HG02938 (cell line): ENCODE measurements at regions not wholly inside any gene's neighbourhood (a gene's known extent, or its start where the extent isn't known, plus 50 kb on each side); places are given as distances from the start of the nearest gene placed in this dataset.
"Not testable (repeated sequence)": the region's sequence is repeated elsewhere in the genome, so short reads cannot be mapped to it uniquely, and the experiment has no call there.

Source experiments
- ATAC-seq: cut with Tn5 transposase; IDR thresholded peaks from one replicate; pipeline ENCODE4 v1.9.1; 2021; ENCODE audit warnings: mild to moderate bottlenecking, moderate library complexity; ENCODE audit not compliant: unreplicated experiment

GRCh38 chrX:128805236-128805635 is 718.1 kb downstream of the SMARCA1 start:
- ATAC-seq, result no peak

GRCh38 chrX:128804828-128805227 is 718.5 kb downstream of the SMARCA1 start:
- no peak for ATAC-seq

GRCh38 chrX:128800138-128800537 is 723.2 kb downstream of the SMARCA1 start:
- ATAC-seq, result no peak

GRCh38 chrX:128783139-128783538 is 730.9 kb upstream of the ACTRT1 start:
- not testable (repeated sequence) for ATAC-seq

- no peak for ATAC-seq
Measured at GRCh38 chrX:128781506-128781905, 729.3 kb upstream of the ACTRT1 start.

GRCh38 chrX:128780934-128781333 is 728.7 kb upstream of the ACTRT1 start:
- no peak for ATAC-seq

GRCh38 chrX:128769495-128769894 is 717.3 kb upstream of the ACTRT1 start:
- ATAC-seq, result no peak

GRCh38 chrX:128759745-128760144 is 707.5 kb upstream of the ACTRT1 start:
- ATAC-seq, result no peak

GRCh38 chrX:128759177-128759576 is 707.0 kb upstream of the ACTRT1 start:
- ATAC-seq, result no peak

- ATAC-seq, result no peak
Measured at GRCh38 chrX:128754130-128754529, 701.9 kb upstream of the ACTRT1 start.

- ATAC-seq, result no peak
Measured at GRCh38 chrX:128739539-128739938, 687.3 kb upstream of the ACTRT1 start.

- ATAC-seq, result no peak
Measured at GRCh38 chrX:128728943-128729342, 676.7 kb upstream of the ACTRT1 start.

- ATAC-seq, result no peak
Measured at GRCh38 chrX:128717635-128718578, 665.7 kb upstream of the ACTRT1 start.

GRCh38 chrX:128714425-128714824 is 662.2 kb upstream of the ACTRT1 start:
- no peak for ATAC-seq

- ATAC-seq, result no peak
Measured at GRCh38 chrX:128699716-128700285, 647.6 kb upstream of the ACTRT1 start.

GRCh38 chrX:128698573-128699181 is 646.5 kb upstream of the ACTRT1 start:
- no peak for ATAC-seq

GRCh38 chrX:128691872-128692271 is 639.7 kb upstream of the ACTRT1 start:
- no peak for ATAC-seq

- no peak for ATAC-seq
Measured at GRCh38 chrX:128685387-128685786, 633.2 kb upstream of the ACTRT1 start.

GRCh38 chrX:128676651-128677050 is 624.4 kb upstream of the ACTRT1 start:
- no peak for ATAC-seq

GRCh38 chrX:128674326-128675086 is 622.3 kb upstream of the ACTRT1 start:
- not testable (repeated sequence) for ATAC-seq

GRCh38 chrX:128664211-128664610 is 612.0 kb upstream of the ACTRT1 start:
- no peak for ATAC-seq
